Nephron progenitor cell (in vitro differentiated cells): ENCODE measurements at regions not wholly inside any gene's neighbourhood (a gene's known extent, or its start where the extent isn't known, plus 50 kb on each side); places are given as distances from the start of the nearest gene placed in this dataset.

ENCODE experiments used
- DNase-seq: peaks from one replicate; pipeline ENCODE4 v3.0.0; 2021
- H3K27ac Mint-ChIP-seq: 2 replicates; pipeline ENCODE4 v1.8.0; 2021; ENCODE audit warnings: mild to moderate bottlenecking, moderate library complexity, mixed read lengths
- H3K27me3 Mint-ChIP-seq: 2 replicates; pipeline ENCODE4 v1.8.0; 2021; ENCODE audit warnings: mild to moderate bottlenecking, low read depth, mixed read lengths; ENCODE audit not compliant: poor library complexity
- H3K36me3 Mint-ChIP-seq: 2 replicates; pipeline ENCODE4 v1.8.0; 2021; ENCODE audit warnings: low read depth, mixed read lengths
- H3K4me1 Mint-ChIP-seq: 2 replicates; pipeline ENCODE4 v1.8.0; 2021; ENCODE audit warnings: mixed read lengths
- H3K4me3 Mint-ChIP-seq: 2 replicates; pipeline ENCODE4 v1.8.0; 2021; ENCODE audit warnings: mild to moderate bottlenecking, moderate library complexity, mixed read lengths
- H3K9me3 Mint-ChIP-seq: 2 replicates; pipeline ENCODE4 v1.8.0; 2021; ENCODE audit warnings: mild to moderate bottlenecking, moderate library complexity, mixed read lengths
- CTCF ChIP-seq: fragments of 200-600 bp; sonication (generic); IDR thresholded peaks from 2 replicates; pipeline ENCODE4 v1.5.0; 2021; ENCODE audit warnings: antibody characterized with exemption

DNA sequence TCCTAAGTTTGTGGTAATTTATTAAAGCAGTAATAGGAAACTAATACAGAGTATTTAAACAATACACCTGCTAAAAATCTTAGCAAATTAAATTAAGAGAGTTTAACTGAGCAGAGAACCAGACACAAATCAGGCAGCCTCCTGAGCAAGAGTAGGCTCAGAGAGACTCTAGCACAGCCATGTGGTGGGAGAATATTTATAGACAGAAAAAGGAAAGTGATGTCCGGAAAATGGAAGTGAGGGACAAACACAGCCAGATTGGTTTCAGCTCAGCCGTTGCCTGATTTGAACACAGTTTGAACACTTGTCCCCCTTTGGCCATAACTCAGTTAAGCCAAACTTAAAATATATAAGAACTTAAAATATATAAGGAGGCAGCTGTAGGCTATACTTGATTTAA, 192.6 kb upstream of the PSMD7 start:
- no peaks in the 10 kb centered on the region for H3K36me3 Mint-ChIP-seq
- no peak overlapping the region for H3K27ac Mint-ChIP-seq
- TF ChIP-seq CTCF, result no peak
- H3K27me3 Mint-ChIP-seq, result peaks cover 3% of the 10 kb centered on the region
- no peak overlapping the region for H3K4me3 Mint-ChIP-seq
- no peaks in the 10 kb centered on the region for H3K9me3 Mint-ChIP-seq
- no peak for DNase-seq
- peaks cover 20% of the 10 kb centered on the region for H3K4me1 Mint-ChIP-seq

DNA sequence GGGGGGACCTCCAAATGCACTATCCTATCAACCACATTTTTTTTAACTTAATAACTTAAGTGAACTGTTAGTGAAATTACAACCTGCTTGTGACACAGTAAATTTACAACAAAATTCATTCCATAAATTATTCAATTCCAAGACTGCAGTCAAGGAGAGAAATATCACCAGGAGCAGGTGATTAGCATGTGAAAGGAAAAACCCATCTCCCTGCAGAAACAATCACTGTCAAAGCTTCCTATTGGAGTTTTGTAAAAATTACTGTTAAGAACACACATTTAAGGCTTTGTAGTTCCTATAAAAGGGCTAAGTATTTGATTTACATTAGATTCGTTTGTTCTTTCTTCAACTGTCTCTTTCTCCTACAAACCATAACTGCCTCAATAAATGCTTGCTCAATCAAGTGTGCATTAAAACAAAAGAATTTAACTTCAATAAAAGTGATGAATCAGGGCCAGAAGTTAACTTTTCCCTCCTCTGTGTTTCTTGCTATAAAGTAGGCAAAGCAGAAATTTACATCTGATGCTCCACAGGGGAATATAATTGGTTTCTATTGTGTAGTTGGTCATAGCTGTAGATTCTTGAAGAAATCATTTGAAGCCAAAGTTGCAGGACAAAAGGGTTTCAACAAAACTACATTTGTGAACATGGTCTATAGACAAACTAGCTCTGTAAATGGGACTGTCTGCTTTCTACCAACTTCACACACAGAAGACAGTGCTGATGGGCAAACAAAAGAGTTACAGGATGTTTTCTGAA, 195.1 kb upstream of the PSMD7 start:
- Mint-ChIP-seq H3K9me3 (no peaks in the 10 kb centered on the region), H3K4me1 (peaks cover 20% of the 10 kb centered on the region), H3K27ac (no peak overlapping the region), H3K4me3 (no peak overlapping the region), H3K27me3 (peaks cover 3% of the 10 kb centered on the region), H3K36me3 (no peaks in the 10 kb centered on the region)
- DNase-seq, result no peak
- no peak for TF ChIP-seq CTCF

DNA sequence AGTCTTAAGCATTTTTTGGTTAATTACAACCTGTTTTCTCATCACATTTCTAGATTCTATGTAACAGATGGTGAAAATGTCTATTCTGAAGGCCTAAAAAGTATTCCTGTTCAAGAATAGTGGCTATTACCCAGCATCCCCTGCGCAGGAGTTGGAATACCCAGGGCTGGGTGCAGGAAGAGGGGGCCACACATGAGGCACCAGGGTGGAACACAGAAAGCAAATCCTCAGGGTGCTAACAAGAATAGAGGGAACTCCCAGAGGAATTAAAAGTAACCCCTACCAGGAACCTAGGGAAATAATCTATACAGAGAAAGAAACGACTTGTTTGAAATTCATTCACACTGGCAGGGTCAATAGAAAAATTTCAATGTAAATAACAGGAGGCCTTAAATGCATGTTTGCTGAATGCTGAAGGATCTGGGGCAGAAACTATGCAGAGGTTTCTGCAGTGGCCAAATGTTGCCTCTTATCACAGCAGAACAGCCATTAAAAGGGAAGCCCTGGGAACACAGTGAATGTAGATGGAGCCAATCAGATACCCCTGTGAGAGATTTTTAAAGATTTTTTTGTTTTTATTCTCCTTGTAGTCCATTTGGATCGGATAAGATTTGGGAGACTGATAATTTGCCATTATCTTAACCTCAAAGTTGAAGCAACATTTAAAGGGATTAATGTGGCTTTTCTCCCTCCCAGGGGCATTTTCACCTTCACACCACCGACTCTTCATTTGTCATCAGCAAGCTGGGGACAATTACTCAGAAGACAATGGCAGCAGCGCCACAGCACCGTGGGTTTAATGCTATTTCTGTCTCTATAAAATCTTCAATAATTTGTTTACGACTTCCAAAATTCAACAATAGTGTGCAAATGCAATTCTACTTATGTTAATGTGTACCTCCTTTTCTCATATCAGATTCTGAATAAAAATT, 196.0 kb upstream of the PSMD7 start:
- Mint-ChIP-seq H3K4me3 (no peak overlapping the region), H3K27ac (no peak overlapping the region), H3K9me3 (no peaks in the 10 kb centered on the region), H3K36me3 (no peaks in the 10 kb centered on the region), H3K4me1 (peaks cover 20% of the 10 kb centered on the region), H3K27me3 (peaks cover 3% of the 10 kb centered on the region)
- no peak for DNase-seq
- no peak for TF ChIP-seq CTCF

- Mint-ChIP-seq H3K9me3 (no peaks in the 10 kb centered on the region), H3K27ac (no peak overlapping the region), H3K4me1 (peaks cover 20% of the 10 kb centered on the region), H3K36me3 (no peaks in the 10 kb centered on the region), H3K27me3 (peaks cover 3% of the 10 kb centered on the region), H3K4me3 (no peak overlapping the region)
- no peak for DNase-seq
- TF ChIP-seq CTCF, result no peak
Observed at GRCh38 chr16:74099530-74099929, 197.1 kb upstream of the PSMD7 start.

DNA sequence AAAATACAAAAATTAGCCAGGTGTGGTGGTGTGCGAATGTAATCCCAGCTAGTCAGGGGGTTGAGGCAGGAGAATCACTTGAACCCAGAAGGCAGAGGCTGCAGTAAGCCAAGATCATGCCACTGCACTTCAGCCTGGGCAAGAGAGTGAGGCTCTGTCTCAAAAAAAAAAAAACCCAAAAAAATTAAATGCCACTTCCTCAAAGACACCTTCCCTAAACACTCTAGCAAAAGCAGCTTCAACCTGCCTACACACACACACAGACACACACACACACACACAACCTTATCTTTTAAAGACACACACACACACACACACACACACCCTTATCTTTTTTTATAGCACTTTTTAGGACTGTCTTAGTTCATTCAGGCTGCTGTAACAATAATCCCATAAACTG, 201.7 kb upstream of the PSMD7 start:
- Mint-ChIP-seq H3K27ac (no peak overlapping the region), H3K27me3 (peaks cover 3% of the 10 kb centered on the region), H3K4me1 (peaks cover 4% of the 10 kb centered on the region), H3K9me3 (no peaks in the 10 kb centered on the region), H3K36me3 (no peaks in the 10 kb centered on the region), H3K4me3 (no peak overlapping the region)
- no peak for DNase-seq
- no peak for TF ChIP-seq CTCF
